Amniotic epithelial cell (primary cell): ENCODE measurements at regions not wholly inside any gene's neighbourhood (a gene's known extent, or its start where the extent isn't known, plus 50 kb on each side); places are given as distances from the start of the nearest gene placed in this dataset.

Experiments
- DNase-seq: peaks from one replicate; pipeline ENCODE4 v3.0.0-alpha.2; 2010; ENCODE audit warnings: low read depth

GRCh38 chr2:186069676-186070075, 331.1 kb downstream of the FSIP2 start:
- DNase-seq: no peak

DNA sequence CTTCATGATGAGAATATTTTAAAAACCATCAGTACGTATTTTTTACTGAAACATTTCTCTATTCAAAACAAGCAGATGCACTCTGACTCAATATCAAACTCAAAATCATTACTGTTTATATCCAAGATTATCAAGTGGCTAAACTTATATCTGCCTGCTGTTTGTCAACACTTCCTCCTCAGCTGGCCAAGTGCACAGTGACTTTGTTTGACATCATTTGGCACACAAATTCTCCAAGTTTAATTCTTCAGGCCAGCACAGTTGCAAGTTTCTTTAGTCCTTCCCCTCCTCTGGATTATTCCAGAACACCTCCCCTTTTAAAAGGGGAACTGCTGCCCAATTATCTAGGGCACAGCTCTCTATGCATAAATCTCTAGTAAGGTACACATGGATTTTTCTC, 346.6 kb downstream of the FSIP2 start:
- DNase-seq: no peak

DNA sequence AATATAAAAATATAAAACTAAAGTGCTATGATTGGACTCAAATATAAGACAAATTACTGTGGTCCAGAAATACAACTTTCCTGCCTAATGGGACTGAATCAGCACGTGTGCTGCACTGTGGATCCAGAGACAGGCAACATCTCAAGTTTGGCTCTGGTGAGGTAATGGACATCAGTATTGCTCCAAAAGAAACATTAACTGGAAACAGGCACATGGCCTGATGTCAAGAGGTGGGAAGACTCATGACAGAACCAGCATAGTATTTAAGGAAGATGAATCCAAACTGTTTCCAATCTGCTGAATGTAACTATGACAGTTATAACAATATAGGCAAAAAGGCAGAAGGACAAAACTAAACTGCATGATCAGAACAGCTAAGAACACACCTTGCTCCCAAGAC, 354.6 kb downstream of the FSIP2 start:
- no peak for DNase-seq

DNA sequence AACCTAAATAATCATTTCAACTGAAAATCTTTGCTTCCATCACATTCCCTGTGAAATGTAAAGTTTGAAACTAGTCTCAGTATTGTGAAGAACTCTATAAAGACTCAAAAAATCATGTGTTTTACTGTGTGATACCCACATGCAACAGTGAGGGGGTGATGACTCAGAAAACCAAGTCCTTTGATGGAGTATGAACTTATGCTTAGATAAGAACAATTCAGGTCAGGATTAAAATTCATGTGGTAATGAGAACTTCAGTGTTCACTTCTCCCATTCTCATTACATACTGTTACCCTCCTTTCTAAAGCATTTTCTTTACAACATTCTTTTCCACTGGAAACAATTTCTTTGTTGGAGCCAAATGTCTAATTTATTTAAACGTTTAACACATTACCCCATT, 360.2 kb downstream of the FSIP2 start:
- peak; percentile 76 for DNase-seq

DNA sequence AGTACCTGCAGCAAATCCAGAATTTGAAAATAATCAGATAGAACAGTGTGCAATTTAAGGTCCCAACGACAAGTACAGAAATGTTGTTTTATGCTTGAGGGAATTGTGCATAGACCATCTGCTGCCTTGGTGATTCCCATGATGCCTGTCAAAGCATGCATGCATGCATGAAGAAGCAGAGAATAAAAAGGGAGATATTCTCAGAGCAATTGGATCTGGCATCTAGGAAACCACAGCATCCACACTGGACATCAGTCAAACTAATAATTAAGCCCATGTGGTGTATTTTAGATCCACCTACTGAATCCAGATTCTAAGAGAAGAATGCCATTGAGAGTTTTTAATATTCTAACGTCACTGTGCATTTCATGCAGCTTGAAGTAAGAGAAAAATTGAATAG, 361.2 kb downstream of the FSIP2 start:
- DNase-seq: no peak

- no peak for DNase-seq
Observed at GRCh38 chr2:186100636-186101035, 362.0 kb downstream of the FSIP2 start.

DNA sequence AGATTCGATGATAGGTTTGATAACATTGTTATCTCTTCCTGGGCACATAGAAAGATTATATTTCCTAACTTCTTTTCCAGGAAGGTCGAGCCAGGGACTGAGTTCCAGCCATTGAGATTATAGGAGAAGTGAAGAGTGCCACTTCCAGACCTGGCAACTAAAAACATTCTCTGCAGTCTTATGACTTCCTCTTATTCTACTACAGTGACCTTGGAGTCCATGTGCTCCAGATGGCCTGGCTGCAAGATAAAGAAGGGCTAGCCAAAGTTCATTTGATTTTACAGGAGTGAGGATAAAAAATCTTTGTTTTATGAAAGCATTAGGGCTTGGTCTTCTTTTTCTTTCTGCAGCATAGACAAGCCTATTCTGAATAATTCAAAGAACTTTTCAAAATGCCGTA, 363.0 kb downstream of the FSIP2 start:
- DNase-seq: no peak

DNA sequence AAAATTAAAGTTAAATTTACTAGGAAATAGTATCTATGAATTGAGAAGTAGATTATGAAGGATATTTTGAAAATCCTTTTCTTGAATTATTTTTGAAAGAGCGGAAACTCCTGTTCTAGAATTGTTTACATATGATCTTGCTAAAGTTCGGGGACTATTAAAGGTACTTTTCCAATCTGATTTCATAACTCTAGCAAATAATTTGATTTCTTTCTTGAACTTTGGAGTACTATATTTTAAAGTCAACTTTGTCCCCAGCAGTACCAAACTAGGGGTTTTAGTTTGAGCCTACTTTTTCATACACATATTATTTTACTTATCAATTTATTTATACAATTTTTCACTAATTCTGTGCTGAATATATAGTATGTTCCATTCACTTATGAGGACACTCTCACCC, 364.7 kb downstream of the FSIP2 start:
- DNase-seq: no peak

GRCh38 chr2:186105016-186105724, 366.6 kb downstream of the FSIP2 start:
- peak; percentile 33 for DNase-seq

DNA sequence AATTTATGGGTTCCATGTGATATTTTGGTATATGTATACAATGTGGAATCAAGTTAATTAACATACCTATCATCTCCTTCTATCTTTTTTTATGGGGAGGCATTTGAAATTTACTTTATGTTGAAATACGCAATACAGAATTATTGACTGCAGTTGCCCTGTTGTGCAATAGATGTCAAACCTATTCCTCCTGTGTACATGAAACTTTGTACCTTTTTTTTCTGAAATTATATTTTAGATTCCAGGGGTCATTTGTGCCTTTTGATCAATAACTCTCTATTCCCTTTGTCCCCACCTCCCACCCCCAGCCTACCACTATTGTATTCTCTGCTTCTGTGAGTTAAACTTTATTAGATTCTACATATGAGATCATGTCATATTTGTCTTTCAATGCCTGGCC, 369.9 kb downstream of the FSIP2 start:
- DNase-seq: no peak

GRCh38 chr2:186113284-186113683, 372.8 kb upstream of the ZC3H15 start:
- DNase-seq: no peak

GRCh38 chr2:186125156-186125555, 360.9 kb upstream of the ZC3H15 start:
- DNase-seq: peak; percentile 90

DNA sequence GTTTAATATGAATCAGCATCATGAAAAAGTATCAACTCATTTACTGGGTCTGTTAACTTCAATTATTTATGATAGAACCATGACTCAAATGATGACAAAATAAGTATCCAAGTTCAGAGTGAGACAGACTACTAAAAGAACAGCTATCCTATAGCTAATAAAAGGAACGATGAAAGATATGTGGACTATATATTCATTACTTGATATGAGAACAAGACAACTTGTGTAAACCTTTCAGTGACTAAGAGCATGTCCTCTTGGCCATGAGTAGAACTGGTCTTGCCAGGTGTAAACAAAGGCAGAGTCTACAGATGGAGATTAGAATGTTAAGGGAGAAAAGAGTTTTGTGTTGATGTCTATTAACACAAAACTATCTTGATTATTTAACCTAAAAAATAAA, 360.4 kb upstream of the ZC3H15 start:
- DNase-seq: peak; percentile 4

- no peak for DNase-seq
Observed at GRCh38 chr2:186126181-186126580, 359.9 kb upstream of the ZC3H15 start.

DNA sequence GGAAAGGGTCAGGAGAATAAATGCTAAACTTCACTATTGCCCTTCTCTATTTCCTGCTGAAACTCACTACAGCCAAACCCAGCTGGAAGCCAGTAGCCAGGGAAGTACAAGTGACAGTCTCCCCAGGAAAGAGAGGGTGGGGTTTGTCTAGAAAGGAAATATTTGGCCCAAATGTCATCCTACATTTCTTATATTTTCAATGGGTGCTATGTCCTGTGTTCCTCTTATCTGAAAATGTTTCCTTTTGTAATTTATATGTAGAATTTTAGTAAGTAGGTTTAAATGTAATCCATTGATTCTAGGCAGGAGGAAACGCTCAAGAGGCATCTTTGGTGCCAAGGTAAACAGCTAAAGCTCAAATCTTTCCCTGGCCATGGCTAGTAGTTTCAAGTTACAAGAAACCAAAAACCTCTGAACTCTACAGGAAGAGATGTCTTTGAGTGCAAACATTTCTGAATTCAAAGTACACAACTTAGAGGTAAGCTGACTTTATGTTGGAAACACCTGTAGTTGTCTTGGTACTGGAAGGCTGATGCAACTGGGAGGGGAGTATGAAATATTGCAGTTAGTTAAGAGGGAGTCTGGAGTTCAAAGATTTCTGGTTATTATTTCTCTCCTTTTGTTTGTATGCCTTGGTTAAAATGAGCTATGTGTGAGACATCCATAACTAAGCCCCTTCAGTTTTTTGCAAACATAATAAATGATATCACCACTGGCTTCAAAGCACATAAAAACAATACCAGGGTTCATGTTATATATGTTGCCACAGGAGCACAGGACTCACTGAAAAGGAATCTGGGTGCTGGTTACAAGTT, 356.1 kb upstream of the ZC3H15 start:
- peak; percentile 47 for DNase-seq

- no peak for DNase-seq
Observed at GRCh38 chr2:186130748-186131641, 355.1 kb upstream of the ZC3H15 start.

DNA sequence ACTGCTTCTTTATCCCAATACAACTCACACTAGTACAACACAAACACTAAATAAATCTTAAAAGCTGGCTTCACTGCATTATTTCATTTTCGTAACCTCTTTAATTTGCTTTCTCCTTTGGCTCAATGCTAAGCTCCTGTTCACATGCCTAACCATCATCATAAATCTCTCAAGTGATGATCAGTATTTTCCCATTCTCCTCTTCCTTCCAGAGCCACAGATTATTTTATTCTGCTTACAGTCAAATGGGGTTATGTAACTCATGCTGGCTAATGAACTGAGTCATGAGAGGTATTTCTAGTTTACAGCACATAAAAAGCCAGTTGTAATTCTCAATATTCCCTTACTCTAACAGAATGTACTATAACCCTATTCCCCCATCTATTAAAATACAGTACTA, 350.4 kb upstream of the ZC3H15 start:
- peak; percentile 65 for DNase-seq

DNA sequence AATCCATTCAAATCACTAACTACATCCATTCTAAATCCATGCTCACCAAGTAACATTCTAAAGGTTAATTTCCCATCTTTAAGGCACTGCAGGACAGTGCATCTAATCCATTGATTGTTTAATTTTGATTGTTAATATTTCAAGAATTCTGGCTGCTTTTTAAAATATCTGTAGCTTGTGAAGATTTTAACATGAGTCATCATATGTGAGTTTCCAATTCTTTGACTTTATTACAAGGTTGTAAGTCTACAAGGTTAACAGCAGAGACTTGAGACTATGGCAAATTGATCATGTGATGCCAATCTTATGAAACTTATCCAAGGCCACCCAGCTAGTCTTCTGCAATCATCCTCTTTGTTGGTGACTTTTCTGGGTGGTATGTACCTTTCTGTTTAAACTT, 349.2 kb upstream of the ZC3H15 start:
- DNase-seq: no peak

GRCh38 chr2:186138845-186139244, 347.2 kb upstream of the ZC3H15 start:
- no peak for DNase-seq

DNA sequence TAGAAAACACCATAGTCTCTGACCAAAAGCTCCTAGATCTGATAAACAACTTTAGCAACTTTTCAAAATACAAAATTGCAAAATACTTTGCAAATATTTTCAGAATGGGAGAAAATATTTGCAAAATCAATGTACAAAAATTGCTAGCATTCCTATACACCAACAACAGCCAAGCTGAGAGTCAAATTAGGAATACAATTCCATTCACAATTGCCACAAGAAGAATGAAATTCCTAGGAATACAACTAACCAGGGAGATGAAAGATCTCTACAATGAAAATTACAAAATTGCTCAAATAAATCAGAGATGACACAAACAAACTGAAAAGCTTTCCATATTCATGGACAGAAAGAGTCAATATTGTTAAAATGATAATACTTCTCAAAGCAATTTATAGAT, 327.0 kb upstream of the ZC3H15 start:
- no peak for DNase-seq

DNA sequence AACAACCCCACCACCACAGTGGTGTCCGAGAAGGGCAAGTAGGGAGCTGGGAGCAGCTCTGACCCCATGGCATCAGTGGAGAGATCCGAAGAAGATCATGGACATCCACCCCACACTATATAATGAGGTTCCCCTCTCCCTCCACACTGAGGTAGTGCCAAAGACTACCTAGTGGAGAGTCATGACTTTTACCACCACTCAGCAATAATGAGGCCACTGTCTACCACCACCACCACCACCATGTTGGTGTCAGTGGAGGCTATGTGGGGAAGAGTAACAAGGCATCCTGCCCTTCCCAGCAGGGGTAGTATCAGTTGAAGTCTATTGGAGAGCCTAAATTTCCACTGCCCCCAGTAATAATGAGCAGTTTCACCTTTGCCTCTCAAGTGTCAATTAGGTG, 321.7 kb upstream of the ZC3H15 start:
- DNase-seq: no peak

GRCh38 chr2:186170693-186171092, 315.4 kb upstream of the ZC3H15 start:
- DNase-seq: no peak

GRCh38 chr2:186181625-186182024, 304.4 kb upstream of the ZC3H15 start:
- DNase-seq: peak; percentile 2
